ENCODE measurements at regions not wholly inside any gene's neighbourhood (a gene's known extent, or its start where the extent isn't known, plus 50 kb on each side); places are given as distances from the start of the nearest gene placed in this dataset.

- no peaks in the 10 kb centered on the region for H4K20me1 ChIP-seq (ENCODE audit: control insufficient read depth, extremely low read depth, insufficient read depth, low read length)
- H3K27ac ChIP-seq (ENCODE audit: control insufficient read depth, insufficient read depth, low read length) = no peak overlapping the region
- peaks cover 2% of the 10 kb centered on the region for H3K4me1 ChIP-seq (ENCODE audit: control insufficient read depth, extremely low read depth, insufficient read depth, low read length)
- H3K79me2 ChIP-seq (ENCODE audit: control insufficient read depth, insufficient read depth, low read length) = no peaks in the 10 kb centered on the region
- H3K4me3 ChIP-seq (ENCODE audit: control insufficient read depth in 2 of 3, extremely low read depth in 1 of 3, insufficient read depth in 2 of 3, low read depth in 1 of 3, low read length in 3 of 3) = no peak overlapping the region
- dilution Hi-C loops (cut with MboI; ENCODE audit: extremely low pct_ligation_motif_present, low sequenced_read_pairs) = no loop called here
- H3K27me3 ChIP-seq (ENCODE audit: control insufficient read depth, extremely low read depth, insufficient read depth, low read length) = no peaks in the 10 kb centered on the region
- no peak overlapping the region for H3K9ac ChIP-seq (ENCODE audit: control insufficient read depth, extremely low read depth, insufficient read depth, low read length)
- no peak overlapping the region for H3K4me2 ChIP-seq (ENCODE audit: control insufficient read depth, extremely low read depth, insufficient read depth, low read depth, low read length)
- no peak for TF ChIP-seq CTCF (optimal IDR thresholded peaks at IDR 0.05 in 1 of 3, IDR thresholded peaks at IDR 0.05 in 1 of 3, conservative IDR thresholded peaks at IDR 0.05 in 1 of 3; ENCODE audit: extremely low read depth in 1 of 3, insufficient read depth in 2 of 3, low read length in 3 of 3)
- TF ChIP-seq EZH2 (IDR thresholded peaks at IDR 0.05; ENCODE audit: low read length) = no peak
- FAIRE-seq = no peak
- no peaks in the 10 kb centered on the region for H3K36me3 ChIP-seq (ENCODE audit: control insufficient read depth in 2 of 2, extremely low read depth in 1 of 2, insufficient read depth in 2 of 2, low read length in 2 of 2)
- H2AFZ ChIP-seq (ENCODE audit: control insufficient read depth, low read length) = no peak overlapping the region
- no peaks in the 10 kb centered on the region for H3K9me3 ChIP-seq (ENCODE audit: control insufficient read depth, low read depth, low read length)
- DNase-seq (ENCODE audit: low read depth, low spot score) = no peak
- H3K9me1 ChIP-seq (ENCODE audit: control insufficient read depth, extremely low read depth, insufficient read depth, low read length) = no peaks in the 10 kb centered on the region
Measured at GRCh38 chr6:21824431-21825177, 231.1 kb downstream of the SOX4 start.

GRCh38 chr6:21826023-21826422 lies 232.5 kb downstream of the SOX4 start:
- H3K27ac ChIP-seq (ENCODE audit: control insufficient read depth, insufficient read depth, low read length) = no peak overlapping the region
- TF ChIP-seq CTCF (optimal IDR thresholded peaks at IDR 0.05 in 1 of 3, IDR thresholded peaks at IDR 0.05 in 1 of 3, conservative IDR thresholded peaks at IDR 0.05 in 1 of 3; ENCODE audit: extremely low read depth in 1 of 3, insufficient read depth in 2 of 3, low read length in 3 of 3) (no peak), EZH2 (IDR thresholded peaks at IDR 0.05; ENCODE audit: low read length) (no peak)
- H3K9me3 ChIP-seq (ENCODE audit: control insufficient read depth, low read depth, low read length) = no peaks in the 10 kb centered on the region
- no peak overlapping the region for H3K4me2 ChIP-seq (ENCODE audit: control insufficient read depth, extremely low read depth, insufficient read depth, low read depth, low read length)
- FAIRE-seq (no peak), DNase-seq (ENCODE audit: low read depth, low spot score) (no peak)
- no peaks in the 10 kb centered on the region for H3K9me1 ChIP-seq (ENCODE audit: control insufficient read depth, extremely low read depth, insufficient read depth, low read length)
- no peaks in the 10 kb centered on the region for H3K27me3 ChIP-seq (ENCODE audit: control insufficient read depth, extremely low read depth, insufficient read depth, low read length)
- H3K9ac ChIP-seq (ENCODE audit: control insufficient read depth, extremely low read depth, insufficient read depth, low read length) = no peak overlapping the region
- no peaks in the 10 kb centered on the region for H3K36me3 ChIP-seq (ENCODE audit: control insufficient read depth in 2 of 2, extremely low read depth in 1 of 2, insufficient read depth in 2 of 2, low read length in 2 of 2)
- no peak overlapping the region for H3K4me3 ChIP-seq (ENCODE audit: control insufficient read depth in 2 of 3, extremely low read depth in 1 of 3, insufficient read depth in 2 of 3, low read depth in 1 of 3, low read length in 3 of 3)
- no peak overlapping the region for H2AFZ ChIP-seq (ENCODE audit: control insufficient read depth, low read length)
- dilution Hi-C loops (cut with MboI; ENCODE audit: extremely low pct_ligation_motif_present, low sequenced_read_pairs) = no loop called here
- no peaks in the 10 kb centered on the region for H4K20me1 ChIP-seq (ENCODE audit: control insufficient read depth, extremely low read depth, insufficient read depth, low read length)
- peaks cover 2% of the 10 kb centered on the region for H3K4me1 ChIP-seq (ENCODE audit: control insufficient read depth, extremely low read depth, insufficient read depth, low read length)
- no peaks in the 10 kb centered on the region for H3K79me2 ChIP-seq (ENCODE audit: control insufficient read depth, insufficient read depth, low read length)

All from keratinocyte (primary cell).